GM21423 (cell line): ENCODE measurements at regions not wholly inside any gene's neighbourhood (a gene's known extent, or its start where the extent isn't known, plus 50 kb on each side); places are given as distances from the start of the nearest gene placed in this dataset.
"Not testable (repeated sequence)": the region's sequence is repeated elsewhere in the genome, so short reads cannot be mapped to it uniquely, and the experiment has no call there.

Source experiments
- ATAC-seq: cut with Tn5 transposase; IDR thresholded peaks from one replicate; pipeline ENCODE4 v1.9.1; 2021; ENCODE audit warnings: mild to moderate bottlenecking, moderate library complexity; ENCODE audit not compliant: unreplicated experiment

DNA sequence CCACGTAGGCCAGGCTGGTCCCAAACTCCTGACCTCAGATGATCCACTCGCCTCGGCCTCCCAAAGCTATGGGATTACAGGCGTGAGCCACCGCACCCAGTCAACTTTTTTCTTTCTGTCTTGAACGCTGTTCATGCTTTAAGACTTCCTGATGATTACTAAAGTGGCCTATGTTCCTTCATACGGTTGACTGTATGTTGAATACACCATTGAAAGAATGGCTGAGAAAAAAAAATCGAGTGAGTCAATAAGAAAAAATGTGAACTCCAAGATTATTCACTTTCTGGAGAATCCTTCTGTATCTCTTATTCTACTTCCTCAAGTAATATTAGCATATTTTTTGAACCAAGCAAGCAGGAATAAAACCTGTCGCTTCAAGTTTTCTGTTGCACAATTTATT is 955.0 kb downstream of the GATA3 start:
- ATAC-seq = no peak

- ATAC-seq = no peak
Measured at GRCh38 chr10:9010093-9010492, 955.6 kb downstream of the GATA3 start.

- ATAC-seq = no peak
Measured at GRCh38 chr10:9010931-9011670, 956.6 kb downstream of the GATA3 start.

DNA sequence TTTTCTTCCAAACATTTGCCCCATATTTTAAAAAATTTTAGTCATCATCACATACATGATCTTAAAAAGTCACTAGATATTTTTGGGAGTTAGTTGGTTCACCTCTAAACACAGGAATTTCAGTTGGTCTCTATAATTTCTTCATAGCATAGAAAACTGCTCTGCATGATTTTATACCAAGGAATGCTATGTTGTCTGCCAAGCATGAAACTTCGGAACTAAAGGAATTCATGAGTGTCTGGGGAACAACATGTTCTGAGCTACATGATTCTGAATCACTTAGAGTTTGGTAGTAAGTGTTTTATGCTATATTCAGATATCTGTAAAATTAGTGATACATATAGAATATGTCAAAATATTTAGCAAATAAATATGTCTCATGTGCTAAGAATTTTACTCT is 957.8 kb downstream of the GATA3 start:
- no peak for ATAC-seq

GRCh38 chr10:9015005-9015404 is 960.5 kb downstream of the GATA3 start:
- no peak for ATAC-seq

- ATAC-seq = no peak
Measured at GRCh38 chr10:9015447-9015846, 961.0 kb downstream of the GATA3 start.

- ATAC-seq = no peak
Measured at GRCh38 chr10:9016930-9017329, 962.4 kb downstream of the GATA3 start.

DNA sequence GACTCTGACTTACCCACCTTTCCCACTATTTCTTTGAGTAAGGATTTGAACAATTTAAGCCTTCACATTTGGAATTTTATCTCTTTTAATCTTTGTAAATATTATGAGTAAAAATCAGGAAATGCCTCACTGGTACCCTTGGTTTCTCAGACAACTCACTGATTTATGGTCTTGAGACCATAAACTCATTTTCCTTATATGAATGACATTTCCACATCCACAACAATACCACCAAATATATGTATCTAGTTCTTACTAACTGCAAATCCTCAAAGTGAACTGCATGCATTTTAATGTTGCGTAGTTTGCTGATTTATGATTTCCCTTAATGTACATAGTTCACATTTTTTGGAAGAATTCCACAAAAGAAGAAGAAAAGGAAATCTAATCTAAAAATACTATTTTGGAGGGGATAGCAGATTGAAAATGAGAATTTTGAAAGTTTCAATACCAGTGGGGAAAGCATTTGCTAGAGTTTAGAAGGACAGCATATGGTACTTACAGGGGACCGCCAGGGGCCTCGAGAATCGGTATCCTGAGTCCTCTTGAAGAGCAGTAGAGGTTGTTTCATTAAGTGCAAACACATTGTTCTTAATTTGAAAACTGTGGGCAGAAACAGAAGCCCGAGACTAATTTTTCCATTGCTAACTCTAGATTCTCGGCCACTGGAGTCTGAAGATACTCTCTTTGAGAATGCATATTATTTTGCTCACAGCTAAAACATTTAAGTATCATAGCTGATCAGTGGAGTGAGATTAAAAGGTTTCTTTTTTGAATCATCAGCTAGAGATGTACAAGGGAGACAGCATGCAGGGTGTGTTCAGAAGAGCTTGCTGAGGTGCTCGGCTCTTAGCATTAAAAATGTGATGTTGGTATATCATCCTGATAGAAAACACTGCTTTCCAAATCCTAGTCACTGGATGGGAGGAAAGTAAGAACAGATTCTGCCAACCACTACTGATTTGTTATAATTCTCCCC is 964.0 kb downstream of the GATA3 start:
- ATAC-seq = no peak

GRCh38 chr10:9023206-9023605 is 968.7 kb downstream of the GATA3 start:
- no peak for ATAC-seq

GRCh38 chr10:9024210-9024609 is 969.7 kb downstream of the GATA3 start:
- no peak for ATAC-seq

DNA sequence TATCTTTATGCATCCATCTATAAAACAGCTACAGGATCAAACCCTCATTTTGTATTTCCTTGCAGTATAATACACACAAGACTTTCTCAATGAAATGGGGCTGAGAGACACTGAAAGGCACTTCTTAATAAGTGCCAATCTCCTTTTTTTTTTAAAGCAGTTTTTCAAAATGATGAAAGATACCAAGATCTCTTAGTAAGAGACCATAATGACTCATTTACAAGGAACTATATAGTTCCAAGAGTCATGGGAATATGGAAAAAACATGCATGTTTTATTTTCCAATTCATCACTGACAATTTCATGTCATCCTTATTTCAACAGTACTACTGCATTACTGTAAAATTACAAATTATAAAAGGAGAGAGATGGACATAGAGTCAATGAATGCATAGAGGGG is 973.7 kb downstream of the GATA3 start:
- ATAC-seq = no peak

- no peak for ATAC-seq
Measured at GRCh38 chr10:9035355-9035754, 980.9 kb downstream of the GATA3 start.

- ATAC-seq = no peak
Measured at GRCh38 chr10:9036711-9037204, 982.3 kb downstream of the GATA3 start.

DNA sequence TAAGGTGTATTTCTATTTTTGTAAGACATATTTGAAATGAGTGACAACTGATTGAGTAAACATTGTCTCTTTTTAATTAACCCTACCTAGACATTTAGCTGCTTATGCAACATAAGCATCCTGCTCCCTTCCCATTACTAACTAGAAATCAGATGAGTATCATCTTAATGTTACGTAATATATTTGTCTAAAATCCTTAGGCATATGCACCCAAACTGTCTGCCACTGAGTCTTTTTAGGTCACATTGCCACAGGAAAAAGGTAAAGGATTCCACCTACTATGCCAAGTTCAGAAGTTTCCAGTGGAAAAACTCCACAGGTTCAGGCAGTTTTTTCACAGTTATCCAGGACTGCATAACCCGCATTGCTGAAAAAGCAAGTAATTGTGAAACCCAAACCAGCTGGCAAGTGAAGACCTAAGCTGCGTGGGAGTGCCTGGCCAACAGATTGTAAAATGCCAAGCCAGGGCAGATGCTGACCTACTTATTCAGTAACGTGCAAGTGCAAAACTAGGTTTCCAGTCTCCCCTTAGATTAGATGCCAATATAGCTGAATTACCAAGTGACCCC is 983.7 kb downstream of the GATA3 start:
- ATAC-seq = no peak

DNA sequence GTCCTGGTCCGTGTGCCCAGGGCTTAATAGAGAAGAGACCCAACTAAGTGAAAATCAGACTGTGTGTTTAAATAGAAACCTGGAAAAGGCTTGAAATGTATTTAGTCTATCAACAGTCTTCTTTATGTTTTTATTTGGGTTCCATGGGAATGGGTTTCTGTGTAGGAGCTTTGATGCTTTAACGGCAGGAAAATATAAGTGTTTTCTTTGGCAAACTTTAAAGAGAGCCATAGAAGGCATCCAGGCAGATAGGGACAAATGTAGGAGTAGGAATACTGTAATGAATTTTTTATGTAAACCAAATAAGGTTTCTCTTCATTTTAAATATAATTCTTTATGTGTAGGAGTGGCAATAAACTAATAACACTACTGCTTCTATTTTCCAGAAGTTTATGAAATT is 989.0 kb downstream of the GATA3 start:
- no peak for ATAC-seq

- ATAC-seq = no peak
Measured at GRCh38 chr10:9045311-9045710, 990.8 kb downstream of the GATA3 start.

DNA sequence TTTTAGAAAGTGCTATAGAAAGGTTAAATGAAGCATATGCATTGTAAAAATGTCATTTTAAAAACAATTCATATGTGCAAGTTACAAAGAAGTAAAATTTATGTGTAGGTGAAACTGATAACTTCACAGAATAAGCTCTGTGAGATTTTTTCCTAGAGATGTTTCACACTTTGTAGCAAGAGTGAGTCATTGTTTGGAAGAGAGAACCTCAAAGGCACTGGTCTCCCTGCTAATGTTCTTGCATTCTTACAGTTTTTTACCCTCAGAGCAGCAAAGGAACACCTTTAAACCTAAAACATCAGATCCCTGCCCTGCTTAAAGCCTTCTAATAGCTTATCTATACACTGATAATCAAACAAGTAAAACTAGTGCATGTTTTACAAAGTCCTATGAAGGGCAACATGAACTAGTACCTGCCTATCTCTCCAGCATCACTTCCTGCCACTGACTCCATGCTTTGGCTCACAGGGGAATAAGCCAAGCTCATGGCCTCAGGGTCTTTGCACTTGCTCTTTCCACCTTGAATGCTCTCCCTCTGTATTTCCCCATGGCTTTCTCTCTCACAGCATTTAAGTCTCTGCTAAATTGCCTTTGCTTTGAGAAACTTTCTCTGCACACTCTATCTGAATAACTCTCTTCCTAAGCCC is 997.0 kb downstream of the GATA3 start:
- ATAC-seq = no peak

GRCh38 chr10:9052767-9053166 is 998.3 kb downstream of the GATA3 start:
- no peak for ATAC-seq

GRCh38 chr10:9056521-9056920 is 1002.0 kb downstream of the GATA3 start:
- no peak for ATAC-seq

- ATAC-seq = not testable (repeated sequence)
Measured at GRCh38 chr10:9057293-9057692, 1002.8 kb downstream of the GATA3 start.

- no peak for ATAC-seq
Measured at GRCh38 chr10:9060314-9060713, 1005.8 kb downstream of the GATA3 start.
